IPS DF 19.7 (cell line): ENCODE measurements at regions not wholly inside any gene's neighbourhood (a gene's known extent, or its start where the extent isn't known, plus 50 kb on each side); places are given as distances from the start of the nearest gene placed in this dataset.
"Not testable (repeated sequence)": the region's sequence is repeated elsewhere in the genome, so short reads cannot be mapped to it uniquely, and the experiment has no call there.

ENCODE experiments used
- DNase-seq: peaks from one replicate; pipeline ENCODE4 v3.0.0-alpha.2; 2013; ENCODE audit warnings: low read depth, low spot score

DNA sequence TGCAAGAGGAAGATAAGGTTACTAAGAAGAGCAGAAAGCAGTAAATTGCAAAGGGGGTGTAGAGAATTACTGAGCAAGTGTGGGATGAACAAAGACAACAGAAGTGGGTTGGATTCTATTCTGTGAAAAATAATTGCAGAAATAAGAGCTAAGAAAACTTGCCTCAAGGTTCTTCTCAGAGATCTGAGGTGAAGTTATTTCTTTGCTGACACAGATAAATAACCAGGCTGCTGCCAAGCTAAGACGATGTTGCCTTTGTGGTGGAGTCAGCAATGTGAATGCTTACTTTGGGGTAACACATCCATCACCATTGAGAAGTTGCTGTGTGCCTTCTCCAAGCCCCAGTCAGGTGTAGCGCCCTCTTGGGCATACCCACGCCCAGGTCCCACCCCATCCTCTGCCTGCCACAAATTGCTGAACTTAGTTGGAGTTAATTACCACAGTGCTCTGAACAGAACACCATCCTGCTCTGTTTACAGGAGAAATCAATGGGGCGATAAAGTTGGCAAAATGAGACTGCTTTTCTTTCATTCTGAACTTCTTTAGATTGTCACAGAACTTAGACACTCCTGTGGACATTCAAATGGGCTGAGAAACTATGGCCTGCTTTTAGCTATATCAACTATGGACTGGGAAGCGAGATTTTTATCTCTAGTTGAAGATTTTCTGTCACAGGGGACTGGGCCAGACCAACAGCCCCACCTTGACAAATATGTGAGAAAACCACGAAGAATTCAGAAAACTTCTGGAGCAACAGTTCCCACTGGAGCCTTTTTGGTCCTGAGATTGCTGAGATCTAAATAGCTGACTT is 283.6 kb downstream of the TMX3 start:
- DNase-seq = no peak

DNA sequence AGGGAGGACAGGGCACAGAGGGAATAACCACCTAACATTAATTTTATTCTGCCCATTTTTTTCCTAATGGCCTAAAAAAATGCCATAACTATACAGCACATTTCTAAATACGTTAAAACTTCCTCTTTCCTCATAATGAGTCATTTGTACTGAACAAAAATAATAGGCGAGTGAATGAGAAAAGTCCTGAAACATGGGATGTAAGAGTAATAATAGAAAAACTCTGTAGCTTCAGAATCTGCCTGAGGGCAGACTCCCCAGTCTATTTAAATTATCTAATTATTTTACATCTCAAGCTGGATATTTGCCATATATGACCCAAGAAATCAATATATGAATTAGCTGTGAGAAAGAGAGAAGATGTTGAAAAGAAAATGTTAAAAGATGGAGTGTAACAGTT is 285.1 kb downstream of the TMX3 start:
- no peak for DNase-seq

DNA sequence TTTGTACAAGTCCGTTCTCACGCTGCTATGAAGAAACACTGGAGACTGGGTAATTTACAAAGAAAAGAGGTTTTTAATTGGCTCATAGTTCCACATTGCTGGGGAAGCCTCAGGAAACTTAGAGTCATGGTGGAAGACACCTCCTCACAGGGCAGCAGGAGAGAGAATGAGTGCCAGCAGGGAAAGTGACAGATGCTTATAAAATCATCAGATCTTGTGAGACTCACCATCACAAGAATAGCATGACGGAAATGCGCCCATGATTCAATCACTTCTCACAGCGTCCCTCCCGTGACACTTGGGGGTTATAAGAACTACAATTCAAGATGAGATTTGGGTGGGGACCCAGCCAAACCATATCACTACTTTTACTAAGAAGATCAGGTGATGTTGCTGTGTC is 285.8 kb downstream of the TMX3 start:
- no peak for DNase-seq

DNA sequence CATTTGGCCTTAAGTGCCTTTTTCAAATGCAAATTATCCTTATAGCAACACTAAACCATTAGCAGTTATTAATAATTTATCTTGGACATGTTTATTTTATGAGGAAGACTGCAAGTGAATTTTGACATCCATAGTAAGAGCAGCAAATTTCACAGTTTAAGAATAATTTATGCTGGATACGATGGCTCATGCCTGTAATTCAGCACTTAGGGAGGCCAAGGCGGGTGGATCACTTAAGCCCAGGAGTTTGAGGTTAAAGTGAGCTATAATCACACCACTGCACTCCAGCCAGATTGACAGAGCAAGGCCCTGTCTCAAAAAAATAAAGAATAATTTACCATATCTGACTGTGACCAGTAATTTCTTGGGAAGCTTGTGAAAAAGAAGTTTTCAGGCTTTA is 286.2 kb downstream of the TMX3 start:
- DNase-seq = no peak

DNA sequence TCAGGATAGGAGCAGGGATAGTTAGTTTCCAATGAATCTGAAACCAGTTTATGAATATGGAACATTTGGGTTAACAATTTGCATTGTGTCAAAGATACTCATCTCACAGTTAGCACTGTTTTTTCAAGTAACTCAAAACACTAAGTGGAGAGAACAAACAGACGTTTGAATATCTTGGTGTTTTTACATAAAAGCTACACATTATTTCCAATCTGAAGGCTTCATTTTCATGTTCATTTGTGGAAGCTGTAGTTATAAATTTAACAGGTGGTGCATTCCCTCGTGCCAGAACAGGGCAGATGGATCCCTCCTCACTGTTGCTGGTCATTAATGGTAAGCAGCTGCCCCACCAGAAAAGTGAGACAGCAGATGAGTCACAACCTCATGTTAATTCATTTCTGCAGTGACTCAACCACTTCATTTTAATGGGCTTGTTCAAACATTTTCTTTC is 286.9 kb downstream of the TMX3 start:
- no peak for DNase-seq

DNA sequence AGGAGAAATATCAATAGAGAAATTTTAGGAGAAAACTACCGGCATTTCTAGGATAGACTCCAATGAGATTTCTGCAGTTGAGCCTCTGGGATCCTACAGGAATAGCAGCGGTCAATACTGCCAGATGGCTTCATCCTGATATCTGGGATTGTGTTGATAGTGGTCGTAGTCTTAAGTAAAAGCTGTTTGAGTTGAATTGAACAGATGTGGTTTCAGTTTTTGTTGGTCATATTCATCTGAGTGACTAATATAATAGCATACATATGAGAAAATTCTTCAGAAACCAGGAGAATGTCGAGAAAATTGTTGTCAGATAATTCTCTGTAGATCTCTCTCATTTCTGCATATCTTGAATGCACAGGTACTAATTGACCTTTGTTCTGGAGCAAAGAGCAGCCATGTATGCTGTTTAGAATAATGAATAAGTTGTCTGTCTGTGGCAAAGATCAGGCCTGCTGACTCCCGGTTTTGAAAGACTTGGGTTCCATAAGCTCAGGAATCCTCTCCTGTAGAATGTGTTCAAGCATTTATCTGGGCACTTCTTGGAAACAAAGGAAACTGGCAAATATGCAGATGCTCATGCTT is 288.1 kb downstream of the TMX3 start:
- no peak for DNase-seq

DNA sequence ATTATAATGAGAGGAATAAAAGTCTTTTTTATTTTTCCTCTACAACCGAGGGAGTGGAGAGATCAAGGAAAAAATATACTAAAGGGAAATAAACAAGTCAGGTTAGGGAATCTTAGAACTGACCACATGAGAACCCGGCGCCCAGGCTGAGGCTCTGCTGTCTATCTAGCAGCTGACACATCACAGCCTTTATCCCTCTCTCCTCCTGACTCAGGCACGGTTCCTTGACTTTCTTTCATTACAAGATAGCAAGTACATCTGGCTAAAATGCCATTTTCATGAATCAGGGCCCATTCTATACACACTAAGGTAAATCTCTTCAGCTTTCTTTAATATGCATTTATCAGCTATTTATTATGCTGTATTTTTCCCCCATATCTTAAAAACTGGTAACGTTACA is 296.0 kb downstream of the TMX3 start:
- no peak for DNase-seq

DNA sequence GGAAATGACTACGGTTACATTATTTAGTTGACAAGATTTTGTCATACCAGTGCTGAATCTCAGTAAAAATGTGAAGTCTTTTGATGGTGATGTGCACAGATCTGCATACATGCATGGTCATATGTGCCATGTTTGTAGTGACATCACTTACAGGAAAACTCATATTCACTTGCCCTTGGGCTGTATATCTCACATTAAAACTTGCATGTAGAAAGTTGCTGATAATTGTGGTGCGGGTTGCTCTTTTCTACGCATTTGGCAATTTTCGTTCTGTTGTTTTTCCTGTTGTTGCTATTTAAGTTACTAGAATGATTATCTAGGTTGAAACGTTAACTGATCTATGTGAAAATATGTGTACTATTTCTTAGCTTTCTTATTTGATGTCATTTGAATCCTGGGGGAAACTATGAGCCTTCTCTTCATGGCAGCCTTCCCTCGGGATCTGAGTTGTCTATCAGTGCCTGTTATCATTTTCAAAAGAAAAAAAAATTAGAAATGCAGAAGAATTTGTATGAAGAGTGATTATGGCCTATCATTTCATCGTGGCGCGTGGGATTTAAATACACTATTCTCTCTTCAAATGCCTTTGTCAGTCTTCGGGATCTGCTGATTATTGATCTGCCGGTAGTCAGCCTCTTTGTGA is 296.6 kb downstream of the TMX3 start:
- no peak for DNase-seq

DNA sequence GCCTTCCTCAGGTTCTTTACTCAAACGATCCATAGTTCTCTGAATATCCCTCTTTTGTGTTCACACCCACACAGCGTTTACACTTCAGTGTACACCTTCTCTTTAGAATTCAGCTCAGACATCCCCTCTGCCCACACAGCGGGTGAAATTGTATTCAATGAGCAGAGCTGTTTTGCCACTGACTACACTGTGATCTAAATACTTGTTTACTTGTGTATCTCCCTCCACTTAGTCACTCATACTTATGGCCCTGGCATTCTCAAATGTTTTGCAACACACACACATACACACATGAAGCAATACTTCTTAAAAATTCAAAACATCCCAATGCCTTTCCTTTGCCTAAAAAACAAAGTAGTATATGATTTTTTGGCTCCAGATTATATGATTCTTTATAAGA is 297.1 kb downstream of the TMX3 start:
- no peak for DNase-seq

DNA sequence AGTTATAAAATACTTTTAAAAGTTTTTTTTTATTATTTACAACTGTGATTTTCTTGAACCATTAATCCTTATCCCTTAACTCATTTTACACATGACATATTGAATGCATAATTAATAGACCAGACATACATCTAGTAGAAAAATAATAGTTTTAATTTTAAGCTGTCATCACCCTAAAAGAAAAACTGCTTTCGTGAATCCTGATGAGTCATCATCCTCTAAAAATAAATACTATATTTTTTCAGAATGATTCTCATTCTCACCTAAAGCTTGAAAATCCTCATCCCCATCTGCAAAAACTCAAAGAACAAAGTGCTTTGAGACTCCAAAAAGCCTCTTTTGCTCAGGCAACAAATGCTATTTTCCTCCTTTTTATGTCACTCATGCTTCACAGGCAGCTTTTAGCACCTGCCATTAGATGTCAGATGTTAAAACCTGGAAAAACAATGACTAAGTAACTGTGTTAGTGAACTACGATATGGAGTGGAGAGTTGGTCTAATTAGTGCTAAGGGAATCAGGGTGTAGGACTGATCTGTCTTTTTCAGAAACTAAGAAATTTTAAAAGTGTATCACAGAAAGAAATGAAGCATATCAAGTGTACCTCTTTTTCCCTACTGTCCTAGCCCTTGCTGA is 297.6 kb downstream of the TMX3 start:
- DNase-seq = no peak

DNA sequence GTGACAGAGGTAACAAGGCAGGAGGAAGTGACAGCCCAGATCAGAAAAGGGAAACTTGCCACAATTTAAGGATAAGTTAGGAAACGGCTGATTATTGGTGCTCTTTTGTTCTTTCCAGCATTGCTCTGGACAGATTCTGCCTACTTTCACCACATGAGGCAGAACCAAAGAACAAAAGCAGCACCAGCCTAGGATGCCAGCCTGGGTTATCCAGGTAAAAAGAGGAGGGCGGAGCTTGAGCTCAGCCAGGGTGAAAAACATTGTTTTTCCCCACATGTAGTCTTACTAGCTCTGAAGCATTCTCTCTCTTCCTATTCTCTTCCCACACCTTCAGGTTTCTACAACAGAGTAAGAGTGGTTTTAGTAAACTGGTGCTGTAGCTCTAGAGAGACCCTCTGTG is 300.5 kb downstream of the TMX3 start:
- DNase-seq = no peak

DNA sequence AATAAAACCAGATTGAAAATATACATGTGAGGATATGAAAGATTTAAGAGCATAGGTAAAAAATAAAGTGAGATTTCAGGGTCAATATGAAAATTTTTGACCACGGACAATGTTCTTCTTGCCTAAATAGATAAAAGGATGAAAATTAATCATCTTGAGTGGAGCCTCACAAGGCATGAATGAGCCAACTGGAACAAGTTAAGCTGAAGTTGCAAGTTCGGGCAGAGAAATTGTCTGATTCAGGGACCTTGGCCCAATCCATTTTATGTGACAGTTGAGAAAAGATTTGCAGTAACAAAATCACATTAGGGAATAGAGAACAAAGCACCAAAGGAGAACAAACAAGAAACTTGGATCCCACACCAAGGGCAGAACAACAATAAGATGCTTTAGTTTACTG is 305.3 kb downstream of the TMX3 start:
- no peak for DNase-seq

DNA sequence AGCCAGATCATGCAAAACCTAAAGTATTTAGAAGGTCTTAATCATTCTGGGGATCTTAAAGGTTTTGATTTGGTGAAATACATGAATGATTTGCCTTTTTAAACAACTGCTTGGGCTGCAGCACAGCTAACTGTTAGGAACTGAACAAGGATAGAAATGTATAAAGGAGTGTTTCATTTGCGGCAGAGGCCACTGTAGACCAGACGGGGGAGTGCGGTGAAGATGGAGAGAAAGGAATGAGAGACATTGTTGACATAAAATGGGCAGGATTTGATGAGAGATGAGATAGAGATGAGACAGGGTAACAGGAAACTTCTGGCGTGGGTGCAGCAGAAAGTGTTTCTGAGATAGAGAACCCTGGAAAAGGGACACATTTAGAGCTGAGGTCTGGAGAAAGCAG is 308.1 kb downstream of the TMX3 start:
- DNase-seq = no peak

DNA sequence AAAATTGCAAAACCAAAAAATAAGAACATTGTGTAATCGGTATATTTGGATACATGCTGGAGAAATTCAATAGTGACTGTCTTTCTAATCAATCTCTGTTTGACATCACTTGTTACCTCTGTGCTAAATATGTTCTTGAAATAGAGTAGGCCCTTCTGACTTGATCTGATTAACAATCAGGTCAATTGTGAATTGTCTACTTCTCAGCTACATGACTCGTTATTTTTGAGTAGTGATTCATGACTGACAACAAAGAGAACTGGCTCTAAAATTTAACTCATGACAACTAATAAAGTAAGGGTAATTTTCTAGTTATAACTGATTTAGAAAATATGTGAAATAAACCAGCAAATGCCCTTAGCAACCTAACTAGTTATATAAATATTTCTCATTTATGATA is 312.1 kb downstream of the TMX3 start:
- no peak for DNase-seq

DNA sequence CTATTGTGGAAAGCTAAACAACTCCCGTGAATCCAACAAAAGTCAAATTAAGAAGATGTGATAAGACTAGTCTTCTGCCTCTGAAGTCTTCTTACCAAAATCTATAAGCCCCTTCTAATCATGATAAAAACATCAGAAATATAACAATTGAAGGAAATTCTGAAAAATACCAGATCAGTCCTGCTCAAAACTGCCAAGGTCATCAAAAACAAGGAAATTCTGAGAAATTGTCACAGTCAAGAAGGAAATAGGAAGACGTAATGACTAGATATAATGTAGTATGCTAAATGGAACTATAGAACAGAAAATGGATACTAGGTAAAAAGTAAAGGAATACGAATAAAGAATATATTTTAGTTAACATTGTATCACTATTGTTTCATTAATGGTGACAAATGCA is 314.0 kb downstream of the TMX3 start:
- DNase-seq = no peak

DNA sequence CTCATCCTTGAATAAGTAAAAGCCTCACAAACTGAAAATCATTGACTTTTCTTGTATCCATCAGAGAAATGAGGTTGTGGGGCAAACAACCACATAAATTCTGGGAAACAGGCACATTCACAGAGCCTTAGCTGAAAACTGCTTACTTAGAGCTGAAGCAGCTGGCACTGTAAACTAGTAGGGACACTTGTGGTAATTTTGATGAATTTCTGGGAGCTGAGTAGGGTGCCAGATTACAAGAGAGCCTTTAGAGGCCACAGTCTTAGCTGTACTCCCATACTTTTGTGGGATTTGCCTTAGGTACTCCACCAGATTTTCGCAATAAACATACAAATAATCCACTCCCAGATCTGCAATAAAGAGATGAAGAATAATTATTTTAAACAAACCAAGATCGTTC is 315.2 kb downstream of the TMX3 start:
- DNase-seq = no peak

DNA sequence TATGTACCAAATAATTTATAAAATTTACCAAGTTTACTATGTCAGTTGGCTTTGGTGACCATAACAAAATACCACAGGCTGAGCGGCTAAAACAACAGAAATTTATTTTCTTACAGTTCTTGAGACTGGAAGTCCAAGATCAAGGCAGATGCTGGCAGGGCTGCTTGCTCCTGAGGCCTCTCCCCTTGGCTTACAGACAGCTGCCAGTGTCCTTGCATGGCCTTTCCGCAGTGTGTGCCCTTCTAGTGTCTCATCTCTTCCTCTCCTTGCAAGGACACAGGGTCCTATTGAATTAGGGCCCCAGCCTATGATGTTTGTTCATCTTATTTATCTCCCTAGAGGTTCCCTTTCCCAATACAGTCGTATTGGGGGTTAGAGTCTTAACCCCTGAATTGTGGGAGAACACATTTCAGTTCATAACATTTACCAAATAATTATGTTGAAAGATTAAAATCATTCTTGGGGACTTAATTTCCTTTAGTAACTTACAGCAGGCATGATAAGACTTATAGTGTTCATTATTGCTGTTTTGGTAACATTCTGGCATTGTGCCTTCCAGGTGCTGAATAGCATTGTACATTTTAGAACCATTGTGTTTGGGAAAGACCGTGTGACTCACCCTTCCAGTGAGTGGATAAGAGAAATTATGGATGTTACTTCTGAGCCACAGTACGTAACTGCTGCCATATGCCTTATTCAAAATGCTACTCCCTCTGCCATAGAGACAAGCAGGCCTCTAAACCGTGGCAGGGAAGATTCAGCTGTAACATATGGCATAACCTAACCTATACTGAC is 317.5 kb downstream of the TMX3 start:
- DNase-seq = no peak

DNA sequence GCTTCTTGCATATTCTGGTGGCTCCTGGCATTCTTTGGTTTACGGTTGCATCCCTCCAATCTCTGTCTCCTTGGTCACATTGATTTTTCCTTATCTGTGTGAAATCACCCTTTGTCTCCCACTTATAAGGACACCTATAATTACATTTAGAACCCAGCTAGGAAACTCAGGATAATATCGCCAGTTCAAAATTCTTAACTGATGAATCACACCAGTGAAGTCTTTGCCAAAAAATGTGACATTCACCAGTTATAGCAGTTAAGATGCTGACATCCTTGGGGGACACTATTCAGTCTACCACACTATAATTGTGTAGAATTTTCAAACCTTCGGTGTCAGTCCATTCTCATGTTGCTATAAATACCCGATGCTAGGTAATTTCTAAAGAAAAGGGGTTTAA is 320.2 kb downstream of the TMX3 start:
- no peak for DNase-seq

DNA sequence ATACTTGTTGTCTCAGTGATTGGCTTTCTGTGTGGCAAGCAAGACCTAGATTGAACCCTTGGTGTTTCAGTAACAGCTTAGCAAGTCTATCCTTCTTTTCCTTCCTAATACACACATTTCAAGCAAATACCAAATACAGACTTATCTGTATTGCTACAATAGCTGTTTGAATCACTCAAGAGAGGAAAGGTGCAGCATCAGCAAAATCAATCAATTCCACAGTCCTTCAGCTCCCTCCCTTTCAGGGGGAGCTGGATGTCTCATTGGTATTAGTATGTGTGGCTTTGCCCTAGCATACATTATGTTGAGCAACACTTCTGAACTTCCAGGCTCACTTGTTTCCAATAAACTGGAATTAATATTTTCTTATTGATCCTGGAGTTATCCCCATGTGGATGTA is 323.1 kb downstream of the TMX3 start:
- no peak for DNase-seq

DNA sequence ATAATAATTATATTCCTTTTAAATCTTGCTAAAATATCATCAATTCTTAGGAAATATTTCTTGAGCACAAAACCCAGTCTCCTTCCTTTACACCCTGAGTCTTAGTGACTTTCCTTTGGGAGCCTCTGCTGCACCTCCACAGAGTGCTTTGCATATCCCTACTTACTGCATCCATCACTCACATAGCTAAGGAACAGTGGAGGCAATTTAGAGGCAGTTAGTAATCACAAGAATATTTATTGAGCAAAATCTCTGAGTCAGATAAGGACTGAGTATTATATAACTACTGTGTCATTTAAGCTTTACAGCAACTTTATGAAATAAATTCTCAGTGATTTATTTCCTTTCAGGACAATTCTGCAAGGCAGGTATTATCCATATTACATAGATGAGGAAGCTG is 327.7 kb downstream of the TMX3 start:
- DNase-seq = no peak

DNA sequence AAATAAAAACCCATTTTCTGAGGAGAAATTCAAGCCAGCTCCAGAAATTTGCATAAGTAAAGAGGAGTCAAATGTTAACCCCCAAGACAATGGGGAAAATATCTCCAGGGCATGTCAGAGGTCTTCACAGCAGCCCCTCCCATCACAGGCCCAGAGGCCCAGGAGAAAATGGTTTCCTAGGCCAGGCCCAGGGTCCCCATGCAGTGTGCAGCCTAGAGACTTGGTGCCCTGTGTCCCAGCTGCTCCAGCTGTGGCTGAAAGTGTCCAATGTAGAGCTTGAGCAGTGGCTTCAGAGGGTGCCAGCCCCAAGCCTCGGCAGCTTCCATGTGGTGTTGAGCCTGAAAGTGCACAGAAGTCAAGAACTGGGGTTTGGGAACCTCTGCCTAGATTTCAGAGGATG is 330.9 kb downstream of the TMX3 start:
- not testable (repeated sequence) for DNase-seq

DNA sequence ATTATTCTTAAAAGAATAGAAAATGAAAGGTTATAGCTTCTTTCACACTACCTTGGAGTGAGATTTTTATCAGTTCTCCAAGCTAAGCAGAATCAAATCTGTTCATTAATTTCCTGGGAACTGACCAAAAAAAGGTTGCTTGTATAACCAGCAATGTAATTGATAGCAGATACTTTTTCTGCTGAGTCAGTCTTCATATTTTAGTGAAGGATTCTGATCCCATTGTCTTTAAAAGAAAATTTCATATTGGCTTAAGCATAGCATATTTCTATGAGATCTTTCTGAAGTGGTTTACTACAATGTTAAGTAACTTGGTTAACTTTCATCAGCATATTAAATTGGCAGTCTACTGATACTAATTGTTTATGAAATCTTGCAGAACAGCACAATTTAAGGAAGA is 338.0 kb downstream of the TMX3 start:
- no peak for DNase-seq
